Endodermal cell (in vitro differentiated cells): ENCODE measurements at regions not wholly inside any gene's neighbourhood (a gene's known extent, or its start where the extent isn't known, plus 50 kb on each side); places are given as distances from the start of the nearest gene placed in this dataset.

Experiments used
- DNase-seq: peaks from one replicate; pipeline ENCODE4 v3.0.0-alpha.2; 2017
- H3K27ac ChIP-seq: 2 replicates; pipeline ENCODE4 v1.5.1; 2013; ENCODE audit warnings: mild to moderate bottlenecking, low read depth, low read length, moderate library complexity
- H3K27me3 ChIP-seq: 2 replicates; pipeline ENCODE4 v1.6.1; 2013; ENCODE audit warnings: mild to moderate bottlenecking, low read length, moderate library complexity; ENCODE audit not compliant: insufficient read depth, control insufficient read depth, poor library complexity, severe bottlenecking
- H3K36me3 ChIP-seq: 2 replicates; pipeline ENCODE4 v1.7.0; 2013; ENCODE audit warnings: mild to moderate bottlenecking, low read length, moderate library complexity; ENCODE audit not compliant: control insufficient read depth, insufficient read depth
- H3K4me1 ChIP-seq: one replicate; pipeline ENCODE4 v1.7.0; 2013; ENCODE audit warnings: low read length; ENCODE audit not compliant: control insufficient read depth, insufficient read depth
- H3K4me3 ChIP-seq: 2 replicates; pipeline ENCODE4 v1.5.1; 2013; ENCODE audit warnings: mild to moderate bottlenecking, low read length, moderate library complexity
- H3K9ac ChIP-seq: 2 replicates; pipeline ENCODE4 v1.6.1; 2013; ENCODE audit warnings: mild to moderate bottlenecking, low read length, moderate library complexity; ENCODE audit not compliant: poor library complexity, severe bottlenecking; ENCODE audit errors: extremely low read depth
- H3K9me3 ChIP-seq: 2 replicates; pipeline ENCODE4 v1.6.1; 2013; ENCODE audit warnings: mild to moderate bottlenecking, low read length, moderate library complexity; ENCODE audit not compliant: control insufficient read depth
- H3K27ac Mint-ChIP-seq: 2 replicates; pipeline ENCODE4 v1.8.0; 2020; ENCODE audit warnings: mixed read lengths
- H3K27me3 Mint-ChIP-seq: 2 replicates; pipeline ENCODE4 v1.8.0; 2021; ENCODE audit warnings: mild to moderate bottlenecking, mixed read lengths; ENCODE audit not compliant: insufficient read depth
- H3K36me3 Mint-ChIP-seq: 2 replicates; pipeline ENCODE4 v1.8.0; 2020; ENCODE audit warnings: low read depth, mixed read lengths
- H3K4me1 Mint-ChIP-seq: 2 replicates; pipeline ENCODE4 v1.8.0; 2020; ENCODE audit warnings: mixed read lengths
- H3K4me3 Mint-ChIP-seq: 2 replicates; pipeline ENCODE4 v1.8.0; 2020; ENCODE audit warnings: mild to moderate bottlenecking, moderate library complexity, mixed read lengths
- H3K9me3 Mint-ChIP-seq: 2 replicates; pipeline ENCODE4 v1.8.0; 2020; ENCODE audit warnings: mild to moderate bottlenecking, mixed read lengths
- WGBS, 2 experiments: methylation state at CpG; one replicate each; pipeline versions ENCODE4 v1.1.5 to v1.1.7; 2013; ENCODE audit warnings: missing lambda C conversion rate in 2 of 2, mixed read lengths in 1 of 2; ENCODE audit not compliant: insufficient coverage in 1 of 2, insufficient read length in 1 of 2; 5-methylcytosine and 5-hydroxymethylcytosine counted together
- TF ChIP-seq, protein P1 (sequence below): fragments of 200-600 bp; sonication (generic); conservative IDR thresholded peaks from 2 replicates; pipeline ENCODE4 v1.5.0; 2021; ENCODE audit warnings: antibody characterized with exemption, mild to moderate bottlenecking

DNA sequence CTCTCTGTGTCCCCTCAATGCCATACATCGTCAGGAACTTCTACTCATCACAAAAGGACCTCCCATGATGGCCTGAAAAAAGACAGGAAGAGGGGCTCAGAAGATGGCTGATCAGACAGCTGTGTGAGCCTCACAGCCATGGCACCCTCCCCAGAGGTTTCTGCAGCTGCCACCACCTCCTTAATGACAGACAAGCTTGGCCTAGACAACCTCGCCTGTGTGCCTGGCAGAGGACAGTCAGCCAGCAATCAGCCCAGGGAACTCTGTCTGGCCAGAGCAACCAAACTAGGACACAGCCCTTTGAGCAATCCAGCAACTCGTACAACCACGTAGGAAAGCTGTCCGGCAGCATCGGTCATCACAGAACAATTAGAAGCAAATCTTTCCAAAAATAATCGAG, 54.2 kb upstream of the MED9 start:
- Mint-ChIP-seq H3K4me1 (no peaks in the 10 kb centered on the region), H3K4me3 (no peak overlapping the region), H3K9me3 (peaks cover 42% of the 10 kb centered on the region), H3K27me3 (peaks cover 37% of the 10 kb centered on the region), H3K27ac (no peak overlapping the region), H3K36me3 (no peaks in the 10 kb centered on the region)
- H3K9me3 ChIP-seq, result peaks cover 35% of the 10 kb centered on the region
- WGBS, 2 experiments, result 88 to 92% methylated on average over 7 of the region's 7 CpGs
- H3K4me3 ChIP-seq, result no peak overlapping the region
- DNase-seq, result no peak
- no peak overlapping the region for H3K9ac ChIP-seq
- H3K4me1 ChIP-seq, result no peaks in the 10 kb centered on the region
- H3K36me3 ChIP-seq, result no peaks in the 10 kb centered on the region
- no peaks in the 10 kb centered on the region for H3K27me3 ChIP-seq
- TF ChIP-seq, protein P1, sequence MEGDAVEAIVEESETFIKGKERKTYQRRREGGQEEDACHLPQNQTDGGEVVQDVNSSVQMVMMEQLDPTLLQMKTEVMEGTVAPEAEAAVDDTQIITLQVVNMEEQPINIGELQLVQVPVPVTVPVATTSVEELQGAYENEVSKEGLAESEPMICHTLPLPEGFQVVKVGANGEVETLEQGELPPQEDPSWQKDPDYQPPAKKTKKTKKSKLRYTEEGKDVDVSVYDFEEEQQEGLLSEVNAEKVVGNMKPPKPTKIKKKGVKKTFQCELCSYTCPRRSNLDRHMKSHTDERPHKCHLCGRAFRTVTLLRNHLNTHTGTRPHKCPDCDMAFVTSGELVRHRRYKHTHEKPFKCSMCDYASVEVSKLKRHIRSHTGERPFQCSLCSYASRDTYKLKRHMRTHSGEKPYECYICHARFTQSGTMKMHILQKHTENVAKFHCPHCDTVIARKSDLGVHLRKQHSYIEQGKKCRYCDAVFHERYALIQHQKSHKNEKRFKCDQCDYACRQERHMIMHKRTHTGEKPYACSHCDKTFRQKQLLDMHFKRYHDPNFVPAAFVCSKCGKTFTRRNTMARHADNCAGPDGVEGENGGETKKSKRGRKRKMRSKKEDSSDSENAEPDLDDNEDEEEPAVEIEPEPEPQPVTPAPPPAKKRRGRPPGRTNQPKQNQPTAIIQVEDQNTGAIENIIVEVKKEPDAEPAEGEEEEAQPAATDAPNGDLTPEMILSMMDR, result no peak
- H3K27ac ChIP-seq, result no peak overlapping the region

DNA sequence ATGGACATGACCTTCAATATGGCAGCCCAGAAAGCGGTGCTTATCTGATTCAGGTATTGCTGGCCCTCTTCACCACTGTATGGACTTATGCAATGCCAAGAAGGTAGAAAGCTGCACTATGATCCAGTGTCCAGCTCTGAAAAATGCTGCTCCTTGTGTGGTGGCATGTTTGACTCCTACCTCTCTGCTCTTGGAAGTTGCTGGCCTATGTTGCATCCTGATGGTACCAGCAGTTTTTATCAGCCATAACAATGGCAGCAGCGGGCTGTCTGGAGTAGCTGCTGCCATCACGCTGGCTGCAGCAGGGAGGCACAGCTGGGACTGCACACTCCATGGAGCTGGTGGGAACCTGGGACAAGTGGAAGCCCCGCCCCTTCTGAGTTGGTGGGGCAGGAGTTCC, 53.1 kb upstream of the MED9 start:
- DNase-seq, result no peak
- H3K27ac Mint-ChIP-seq, result no peak overlapping the region
- Histone ChIP-seq H3K9me3 (peaks cover 35% of the 10 kb centered on the region), H3K4me1 (no peaks in the 10 kb centered on the region), H3K27ac (no peak overlapping the region), H3K4me3 (no peak overlapping the region), H3K9ac (no peak overlapping the region), H3K27me3 (no peaks in the 10 kb centered on the region), H3K36me3 (no peaks in the 10 kb centered on the region)
- H3K27me3 Mint-ChIP-seq, result peaks cover 41% of the 10 kb centered on the region
- TF ChIP-seq, protein P1, result no peak
- H3K36me3 Mint-ChIP-seq, result no peaks in the 10 kb centered on the region
- H3K4me3 Mint-ChIP-seq, result no peak overlapping the region
- H3K4me1 Mint-ChIP-seq, result no peaks in the 10 kb centered on the region
- WGBS, 2 experiments, result 81 to 84% methylated on average over 4 of the region's 4 CpGs
- H3K9me3 Mint-ChIP-seq, result peaks cover 42% of the 10 kb centered on the region

DNA sequence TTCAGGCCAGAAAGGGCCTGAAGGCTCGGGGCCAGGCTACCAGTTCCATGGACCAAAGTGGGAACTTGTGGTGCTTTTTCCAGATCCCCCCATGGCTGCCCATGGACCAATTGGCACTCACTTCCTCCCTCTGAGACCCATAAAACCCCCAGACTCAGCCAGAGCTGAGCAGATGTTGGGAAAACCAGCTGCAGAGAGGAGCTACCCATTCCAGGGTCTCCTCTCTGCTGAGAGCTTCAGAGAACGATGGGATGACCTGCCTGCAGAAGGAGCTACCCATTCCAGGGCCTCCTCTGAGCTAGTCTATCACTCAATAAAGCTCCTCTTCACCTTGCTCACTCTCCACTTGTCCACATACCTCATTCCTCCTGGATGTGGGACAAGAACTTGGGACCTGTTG, 52.2 kb upstream of the MED9 start:
- H3K27me3 Mint-ChIP-seq, result peaks cover 41% of the 10 kb centered on the region
- WGBS, 2 experiments, result 79 to 100% methylated on average over 1 to 2 of the region's 2 CpGs

More for the DNA sequence above, 52.2 kb upstream of the MED9 start:
- H3K36me3 ChIP-seq, result no peaks in the 10 kb centered on the region
- H3K9ac ChIP-seq, result no peak overlapping the region
- Mint-ChIP-seq H3K4me3 (no peak overlapping the region), H3K9me3 (peaks cover 43% of the 10 kb centered on the region), H3K4me1 (peaks cover 4% of the 10 kb centered on the region), H3K27ac (no peak overlapping the region), H3K36me3 (no peaks in the 10 kb centered on the region)
- no peak overlapping the region for H3K4me3 ChIP-seq
- no peak for DNase-seq
- peaks cover 3% of the 10 kb centered on the region for H3K4me1 ChIP-seq
- no peak overlapping the region for H3K27ac ChIP-seq
- peaks cover 32% of the 10 kb centered on the region for H3K9me3 ChIP-seq
- TF ChIP-seq, protein P1, result no peak
- H3K27me3 ChIP-seq, result no peaks in the 10 kb centered on the region
